HPDE6-E6E7 (cell line): ENCODE measurements at regions not wholly inside any gene's neighbourhood (a gene's known extent, or its start where the extent isn't known, plus 50 kb on each side); places are given as distances from the start of the nearest gene placed in this dataset.

ENCODE experiments used
- DNase-seq: peaks from one replicate; pipeline ENCODE4 v3.0.0; 2011; ENCODE audit warnings: missing footprints; ENCODE audit errors: extremely low spot score

DNA sequence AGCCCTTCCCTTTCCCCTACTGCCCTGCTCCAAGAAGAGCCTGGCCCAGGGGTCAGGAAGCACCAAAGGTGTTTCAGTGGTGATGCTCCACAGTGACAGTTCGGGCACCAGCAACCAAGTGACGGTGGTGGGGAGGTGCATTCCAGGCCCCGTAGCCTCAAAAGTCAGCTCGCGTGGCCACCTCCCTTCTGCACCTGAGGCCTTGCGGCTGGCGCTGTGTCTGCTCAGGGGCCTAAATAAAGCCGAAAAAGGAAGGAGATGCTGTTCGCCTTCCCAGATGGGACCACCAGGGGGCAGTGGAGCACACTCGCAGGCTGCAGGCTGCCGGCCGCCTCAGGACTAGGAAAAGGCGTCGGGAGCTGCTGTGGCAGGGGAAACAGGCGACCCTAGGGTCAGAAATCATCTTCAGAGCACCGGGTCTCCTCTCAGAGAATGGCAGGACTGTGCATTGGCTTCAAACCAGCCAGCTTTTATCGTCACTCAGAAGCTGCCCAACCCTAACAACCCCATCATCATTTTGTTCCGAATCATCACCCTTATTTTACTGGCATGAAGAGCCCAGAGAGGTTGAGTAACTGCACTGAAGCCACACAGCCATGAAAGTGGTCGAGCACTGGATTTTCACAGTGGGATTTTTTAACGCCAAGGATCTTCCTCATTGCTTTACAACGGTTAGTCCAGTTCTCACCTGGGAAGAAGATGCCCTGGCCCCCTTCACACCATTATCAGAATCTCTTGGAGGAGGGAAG, 213.0 kb upstream of the CELF4 start:
- peak; percentile 34 for DNase-seq

DNA sequence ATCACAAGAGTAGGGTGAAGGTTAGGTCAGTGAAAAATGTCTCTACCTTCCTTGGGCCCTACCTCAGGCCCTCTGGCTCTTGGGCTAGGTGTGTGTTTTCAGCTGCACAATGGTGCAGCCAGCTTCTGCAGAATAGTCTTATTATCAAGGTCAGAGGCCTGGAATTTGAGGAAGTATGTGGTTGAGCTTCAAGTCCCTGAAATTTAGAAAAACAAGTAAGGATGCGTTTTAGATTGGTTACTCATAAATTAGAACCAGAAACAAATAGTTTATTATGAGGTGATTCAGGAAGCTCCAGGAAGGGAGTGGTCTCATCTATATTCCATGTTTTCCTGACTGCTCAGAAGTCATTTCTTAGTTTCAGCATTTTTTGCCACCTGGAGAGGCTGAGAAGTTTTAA, 204.2 kb upstream of the CELF4 start:
- DNase-seq: no peak

DNA sequence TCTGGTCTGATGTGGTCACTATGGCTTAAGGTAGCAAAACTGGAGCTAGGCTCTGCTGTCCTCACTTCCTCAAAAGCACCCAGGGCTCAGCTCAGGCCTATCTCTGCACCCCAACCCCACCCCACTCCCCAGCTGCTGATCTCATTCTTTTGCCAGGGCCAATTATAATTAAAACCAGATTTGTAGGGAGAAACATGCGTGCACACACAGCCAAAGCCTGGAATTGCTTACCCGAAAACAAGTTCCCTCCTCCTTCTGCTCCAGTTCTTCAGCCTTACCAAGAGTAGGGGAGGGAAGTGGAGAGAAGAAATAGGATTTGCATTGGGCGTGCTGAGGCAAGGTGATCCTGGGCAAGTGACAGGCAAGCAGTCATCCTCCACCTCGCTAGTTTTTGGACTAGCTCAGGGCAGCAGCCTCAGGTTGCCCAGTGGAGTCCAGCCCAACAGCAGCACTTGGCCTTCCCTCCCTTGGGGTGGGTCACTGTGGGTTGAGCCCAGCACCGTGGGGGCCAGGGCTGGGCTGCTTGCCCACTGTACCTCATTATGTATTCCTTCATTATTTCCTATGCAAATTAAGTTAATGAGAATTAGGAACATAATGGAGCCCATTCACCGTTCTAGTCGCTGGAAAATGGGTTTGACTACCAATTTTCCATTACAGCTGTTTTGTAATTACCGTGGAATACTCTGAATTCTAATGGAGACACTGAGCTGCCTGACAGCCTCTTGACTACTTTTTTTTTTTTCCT, 199.1 kb upstream of the CELF4 start:
- no peak for DNase-seq

DNA sequence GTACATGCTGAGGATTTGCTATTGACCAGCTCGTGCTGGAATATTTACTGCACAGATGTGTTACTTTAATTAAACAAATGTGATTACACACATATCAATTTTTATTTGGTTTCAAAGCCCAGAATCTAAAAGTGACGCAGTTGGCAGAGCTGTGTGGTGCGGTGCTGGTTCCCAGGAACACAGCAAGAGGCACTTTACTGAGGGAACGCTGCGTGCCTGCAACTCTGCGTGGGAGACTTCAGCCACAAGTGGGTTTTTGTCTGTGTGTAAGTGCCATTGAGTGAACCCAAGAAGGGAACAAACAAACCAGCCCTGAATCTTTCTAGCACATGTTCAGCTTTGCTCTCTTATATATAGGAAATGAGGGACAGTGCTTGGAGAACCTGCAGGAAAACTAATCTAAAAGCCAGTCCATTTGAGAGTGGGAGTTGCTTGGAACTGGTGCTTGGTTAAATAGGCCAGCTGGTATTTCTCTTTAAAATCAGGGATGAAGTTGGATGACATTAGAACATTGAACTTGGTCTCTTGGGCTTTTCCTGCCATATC, 196.6 kb upstream of the CELF4 start:
- DNase-seq: no peak

DNA sequence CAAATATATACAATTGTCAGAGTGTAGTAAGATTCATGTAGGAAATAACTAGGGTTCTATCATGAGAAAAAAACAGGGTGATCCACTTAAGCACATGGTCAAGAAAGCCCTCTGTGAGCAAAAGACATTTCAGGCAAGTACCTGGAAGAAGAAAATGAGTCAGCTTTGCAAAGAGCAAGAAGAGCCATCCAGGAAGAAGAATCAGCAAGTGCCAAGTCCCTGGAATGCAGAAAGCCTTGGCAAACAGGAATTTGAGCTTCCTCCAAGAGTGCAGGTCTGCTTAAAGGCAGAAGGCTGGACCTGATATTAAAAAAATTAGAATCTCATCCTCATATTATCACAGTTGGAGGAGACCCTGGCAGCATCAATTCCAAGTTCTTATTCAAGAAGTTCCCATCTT, 188.5 kb upstream of the CELF4 start:
- DNase-seq: no peak

DNA sequence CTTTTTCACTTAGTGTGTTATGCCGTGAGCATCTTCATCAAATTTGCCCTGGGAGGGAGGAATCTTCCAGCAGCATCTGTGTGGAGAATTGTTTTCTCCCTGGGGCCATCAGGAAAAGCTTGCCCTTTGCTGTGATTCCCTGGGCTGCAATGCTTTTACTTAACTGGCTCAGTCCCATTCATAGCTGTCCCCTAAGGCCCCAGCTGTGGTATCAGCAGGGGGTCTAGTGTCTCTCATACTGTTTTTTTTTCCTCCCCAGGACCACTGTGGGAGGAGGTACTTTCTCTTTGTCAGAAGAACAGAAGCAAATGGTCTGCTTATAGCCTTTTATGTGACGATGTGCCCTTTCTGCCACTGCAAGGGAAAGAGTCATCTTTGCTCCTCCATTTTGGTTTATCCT, 176.8 kb upstream of the CELF4 start:
- no peak for DNase-seq

DNA sequence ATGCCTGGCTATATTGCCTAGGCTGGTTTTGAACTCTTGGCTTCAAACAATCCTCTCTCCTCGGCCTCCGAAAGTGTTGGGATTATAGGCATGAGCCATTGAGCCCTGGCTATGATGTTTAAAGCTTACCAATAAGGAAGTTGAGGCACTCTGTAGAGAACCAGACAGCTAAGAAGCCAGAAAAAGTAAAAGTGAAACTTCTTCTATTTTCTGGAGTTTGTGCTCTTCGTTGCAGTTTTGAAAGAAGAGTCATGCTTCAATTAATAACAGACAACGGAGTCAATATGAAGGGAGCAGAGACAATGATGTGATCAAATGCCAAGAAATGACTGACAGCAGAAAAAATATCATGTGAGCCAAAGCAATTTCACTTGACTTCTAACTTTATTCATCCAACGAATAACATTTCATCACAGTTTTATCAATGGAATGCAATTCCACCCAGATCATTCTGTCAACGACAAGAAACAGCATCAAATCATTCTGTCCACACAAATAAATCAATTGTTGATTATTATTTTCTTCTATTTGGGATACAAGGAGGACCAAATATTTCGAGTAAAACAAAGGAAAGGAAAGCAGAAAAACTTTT, 175.5 kb upstream of the CELF4 start:
- DNase-seq: no peak

DNA sequence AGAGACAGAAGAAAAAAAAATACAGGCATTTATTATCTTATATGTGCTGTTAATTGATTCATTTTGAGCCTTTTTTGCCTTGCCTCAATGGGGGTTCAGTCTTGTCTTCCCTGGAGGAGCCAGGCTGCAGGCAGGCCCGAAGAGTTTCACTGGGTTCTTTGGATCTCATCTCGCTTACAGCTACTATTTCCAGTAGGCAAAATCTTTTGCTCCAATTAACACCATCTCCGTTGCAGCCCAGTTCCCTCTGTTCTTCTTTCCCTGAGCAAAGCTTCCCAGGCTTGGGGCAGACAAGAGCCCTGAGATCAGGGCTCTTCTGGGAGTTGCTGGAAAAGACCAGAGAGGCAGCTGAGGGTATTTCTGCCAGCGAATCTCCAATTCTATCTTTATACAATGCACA, 168.8 kb upstream of the CELF4 start:
- DNase-seq: no peak

DNA sequence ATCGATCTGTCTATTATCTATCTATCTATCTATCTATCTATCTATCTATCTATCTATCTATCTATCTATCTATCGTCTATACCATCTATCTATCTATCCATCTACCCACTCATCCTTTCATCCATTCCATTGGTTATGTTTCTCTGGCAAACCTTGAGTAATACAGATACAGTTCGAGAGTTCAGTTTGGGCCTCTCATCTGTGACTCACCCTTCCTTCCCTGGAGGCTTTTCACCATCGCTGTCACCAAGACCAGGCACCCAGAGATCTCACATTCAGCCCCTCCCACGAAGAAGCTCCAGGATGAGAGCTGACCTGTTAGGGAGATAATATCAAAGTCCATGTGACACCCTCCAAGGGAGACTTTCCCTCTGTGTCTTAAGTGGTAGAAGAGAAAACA, 164.1 kb upstream of the CELF4 start:
- DNase-seq: no peak

DNA sequence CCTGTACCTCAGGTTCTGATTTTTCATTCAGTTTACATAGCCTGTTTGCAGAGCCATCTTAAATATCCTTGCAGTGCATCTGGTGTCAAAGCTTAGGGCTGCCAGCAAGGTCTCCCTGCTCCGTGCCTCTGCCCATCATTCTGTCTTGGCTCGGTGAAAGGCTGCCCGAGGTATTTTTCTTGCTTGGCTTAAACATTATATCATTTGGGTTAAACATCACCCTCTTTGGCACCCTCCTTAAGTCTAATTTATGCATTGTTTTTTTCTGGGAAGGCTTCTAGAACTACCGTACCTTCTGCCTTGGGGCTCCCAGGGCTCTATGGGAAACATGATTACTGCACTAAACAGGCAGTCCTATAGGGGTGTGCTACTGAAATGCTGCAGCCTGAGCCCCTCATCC, 158.6 kb upstream of the CELF4 start:
- DNase-seq: no peak

DNA sequence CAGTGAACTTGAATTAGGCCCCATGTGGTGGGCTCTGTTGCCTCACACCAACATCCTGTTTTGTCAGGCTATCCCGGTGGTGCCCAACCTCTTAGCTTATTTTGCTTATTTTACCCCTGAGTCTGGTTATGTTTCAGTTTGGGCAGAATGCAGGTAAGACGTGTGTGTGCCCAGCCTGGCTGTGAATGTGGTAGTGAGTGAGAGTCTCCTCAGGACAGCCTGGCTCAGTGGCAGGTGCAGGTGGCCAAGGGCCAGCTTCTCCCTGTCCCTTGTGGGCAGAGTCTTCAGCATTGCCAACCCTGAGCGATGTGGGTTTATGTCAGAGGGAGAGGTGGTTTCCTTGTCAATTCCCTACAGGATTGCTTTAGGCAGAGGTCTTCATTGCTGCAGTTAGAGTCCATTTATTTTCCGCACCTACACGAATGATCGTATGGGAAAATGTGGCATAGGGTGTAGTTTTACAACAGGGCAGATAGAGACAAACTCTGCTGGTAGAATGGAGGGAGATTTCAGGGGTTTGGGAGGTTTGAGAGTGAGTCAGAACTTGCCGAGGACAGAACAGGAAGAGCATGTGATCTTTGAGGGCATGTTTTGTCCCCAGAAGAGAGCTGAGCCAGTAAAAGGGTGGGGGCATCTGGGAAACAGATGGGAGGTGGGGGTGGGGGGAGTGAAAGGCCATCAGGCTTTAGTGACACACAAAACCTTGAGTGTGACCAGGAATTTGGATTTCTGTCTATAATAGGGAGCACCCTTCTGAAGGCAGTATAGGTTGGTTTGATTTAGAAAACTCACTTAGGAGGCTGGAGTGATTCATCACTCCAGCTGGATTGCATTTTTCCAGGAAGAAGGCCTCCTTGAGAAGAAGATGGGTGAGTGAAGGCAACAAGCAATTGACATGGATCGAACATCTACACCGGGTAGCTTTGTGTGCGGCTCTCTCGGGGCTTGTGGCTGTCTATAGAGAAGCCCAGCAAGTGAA, 156.2 kb upstream of the CELF4 start:
- no peak for DNase-seq

DNA sequence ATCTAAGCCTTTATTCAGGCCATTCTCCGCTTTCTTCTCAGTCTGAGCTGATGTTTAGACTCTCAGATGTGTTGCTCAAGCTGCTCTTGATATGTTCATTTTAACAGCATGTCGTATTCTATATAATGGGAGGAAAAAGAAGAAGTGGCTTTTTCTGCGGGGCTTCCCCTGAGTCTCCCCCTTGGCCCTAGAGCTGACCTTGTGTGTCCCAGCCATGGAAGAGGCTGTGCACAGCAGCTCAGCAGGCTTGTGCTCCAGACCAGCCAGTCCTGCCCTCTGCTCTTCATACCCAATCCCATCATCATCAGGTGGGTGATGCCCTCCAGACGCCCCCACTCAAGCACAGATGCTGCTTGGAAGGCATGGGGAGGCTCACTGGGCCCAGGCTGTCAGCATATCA, 155.1 kb upstream of the CELF4 start:
- DNase-seq: no peak

DNA sequence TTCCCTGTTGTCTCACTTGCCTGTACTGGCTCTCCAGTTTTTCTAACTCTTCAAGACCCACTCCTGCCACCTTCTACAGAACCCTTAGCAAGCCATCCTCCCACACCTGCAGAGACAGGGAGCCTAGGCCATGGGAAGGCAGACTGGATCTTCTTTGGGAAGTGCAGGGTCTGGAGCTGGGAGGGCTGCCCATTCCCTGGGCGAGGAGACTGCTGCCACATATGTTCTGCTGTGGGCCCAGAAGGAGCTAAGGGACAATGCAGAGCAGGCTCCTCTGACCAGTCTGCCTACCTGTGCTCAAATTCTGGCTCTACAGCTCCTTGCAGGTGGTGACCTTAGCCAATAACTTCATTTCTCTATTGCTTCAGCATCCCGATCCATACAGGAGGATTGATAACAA, 152.1 kb upstream of the CELF4 start:
- no peak for DNase-seq

DNA sequence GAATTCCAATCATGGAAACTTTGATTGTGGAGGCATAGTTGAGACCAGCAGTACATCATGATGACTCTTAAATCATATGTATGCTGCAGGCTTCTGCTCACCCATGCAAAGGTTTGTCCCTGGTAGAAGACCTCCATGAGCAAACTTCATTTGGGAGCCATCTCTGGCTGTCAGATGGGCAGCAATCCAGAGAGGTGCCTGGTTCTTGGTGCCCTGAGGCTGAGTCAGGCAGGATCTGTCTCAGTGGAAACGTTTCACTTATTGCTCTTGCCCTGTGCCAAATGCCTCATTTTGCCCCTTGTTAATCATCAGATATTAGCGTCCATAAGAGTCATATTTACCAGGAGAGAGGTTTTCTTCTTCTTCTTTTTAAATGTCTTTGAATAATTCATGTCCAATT, 151.5 kb upstream of the CELF4 start:
- DNase-seq: no peak

DNA sequence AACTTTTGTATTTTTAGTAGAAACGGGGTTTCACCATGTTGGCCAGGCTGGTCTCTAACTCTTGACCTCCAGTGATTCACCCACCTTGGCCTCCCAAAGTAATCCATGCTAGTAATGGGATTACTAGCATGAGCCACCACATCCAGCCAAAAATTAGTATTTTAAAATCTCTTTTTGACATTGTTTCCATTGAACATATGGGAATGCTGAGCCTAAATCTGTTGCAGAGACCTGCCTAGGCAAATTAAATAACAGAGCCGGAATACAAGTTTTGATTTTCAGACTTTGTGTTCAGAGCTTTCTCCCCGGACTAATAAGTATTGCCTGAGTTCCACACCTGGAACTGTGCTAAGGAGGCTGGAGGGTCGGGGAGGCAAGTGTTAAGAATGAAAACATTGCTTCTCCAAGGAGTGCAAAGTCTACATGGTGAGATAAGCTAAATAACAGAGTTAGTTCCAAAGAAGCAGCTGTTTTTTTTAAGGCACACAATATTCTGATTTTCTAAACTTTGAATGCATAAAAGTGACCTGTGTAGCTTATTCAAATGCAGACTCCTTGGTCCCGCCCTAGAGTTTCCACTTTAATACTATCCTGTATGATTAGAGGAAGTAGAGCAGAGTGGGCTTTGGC, 150.6 kb upstream of the CELF4 start:
- DNase-seq: no peak

DNA sequence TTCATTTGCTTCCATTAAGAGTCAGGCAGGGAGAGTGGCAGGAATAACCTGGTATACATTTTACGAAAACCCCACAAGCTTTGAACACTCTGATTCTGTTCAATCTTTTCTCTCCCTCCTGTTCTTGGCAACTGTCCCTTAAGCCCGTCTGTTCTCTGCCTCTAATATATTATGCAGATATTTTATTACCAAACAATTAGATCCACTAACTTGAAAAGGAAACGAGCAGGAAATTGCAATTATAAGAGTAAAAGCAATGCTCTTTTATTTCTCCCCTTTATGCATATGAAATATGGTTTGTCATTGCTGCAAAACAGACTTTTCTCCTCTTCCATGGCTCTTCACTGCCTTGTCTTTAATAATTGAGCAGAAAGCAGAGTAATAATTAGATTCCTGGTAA, 149.1 kb upstream of the CELF4 start:
- no peak for DNase-seq

DNA sequence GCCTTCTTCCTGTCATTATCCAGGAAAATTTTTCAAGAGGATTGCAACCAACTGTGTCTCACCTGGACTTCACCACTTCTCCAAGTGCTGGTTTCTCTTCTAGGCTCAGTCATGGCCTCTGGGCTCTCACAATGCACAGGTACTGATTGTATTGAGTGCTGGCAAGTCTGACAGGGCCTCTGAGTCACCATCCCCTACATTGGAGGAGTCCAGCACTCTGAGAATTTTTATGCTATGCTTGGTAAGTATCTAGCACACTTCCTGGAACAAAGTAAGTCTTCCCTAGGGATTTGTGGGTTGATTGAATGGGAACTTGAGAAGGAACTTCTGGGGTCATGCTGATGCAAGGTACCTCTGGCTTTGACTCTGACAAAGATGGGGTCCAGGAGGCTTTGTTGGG, 147.2 kb upstream of the CELF4 start:
- no peak for DNase-seq

DNA sequence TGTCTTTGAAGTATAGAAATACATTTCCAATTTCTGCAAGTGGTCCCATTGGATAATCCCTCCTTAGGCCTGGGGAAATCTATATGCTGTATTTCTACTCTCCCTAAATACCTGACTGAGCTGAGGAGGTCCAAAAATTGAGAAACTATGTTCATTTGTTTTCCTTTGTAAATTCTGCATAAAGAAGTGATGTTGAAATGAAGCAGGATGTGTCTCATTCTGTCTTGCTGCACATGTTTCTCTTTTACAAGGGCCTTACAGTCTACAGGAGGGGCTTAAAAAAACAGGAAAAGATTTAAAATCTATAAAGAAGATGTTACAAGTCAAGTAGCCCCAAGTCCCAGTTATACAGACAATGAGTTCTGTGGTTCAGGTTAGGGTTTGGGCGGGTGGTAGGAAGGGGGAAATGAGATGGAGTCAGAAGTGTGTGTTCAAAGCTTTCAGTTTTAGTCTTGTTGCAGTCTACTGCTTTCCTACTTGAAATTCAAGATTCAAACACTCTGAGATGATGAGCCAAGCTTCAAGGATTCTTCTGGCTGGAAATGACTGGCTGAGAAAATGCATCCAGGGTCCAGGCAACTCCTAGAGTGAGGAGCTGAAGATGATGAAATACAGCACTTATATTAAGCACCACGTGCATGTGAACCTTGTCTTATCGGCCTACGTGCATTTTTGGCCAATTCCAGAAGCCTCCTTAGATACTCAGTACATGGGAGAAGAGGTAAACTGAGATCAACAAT, 146.3 kb upstream of the CELF4 start:
- no peak for DNase-seq

DNA sequence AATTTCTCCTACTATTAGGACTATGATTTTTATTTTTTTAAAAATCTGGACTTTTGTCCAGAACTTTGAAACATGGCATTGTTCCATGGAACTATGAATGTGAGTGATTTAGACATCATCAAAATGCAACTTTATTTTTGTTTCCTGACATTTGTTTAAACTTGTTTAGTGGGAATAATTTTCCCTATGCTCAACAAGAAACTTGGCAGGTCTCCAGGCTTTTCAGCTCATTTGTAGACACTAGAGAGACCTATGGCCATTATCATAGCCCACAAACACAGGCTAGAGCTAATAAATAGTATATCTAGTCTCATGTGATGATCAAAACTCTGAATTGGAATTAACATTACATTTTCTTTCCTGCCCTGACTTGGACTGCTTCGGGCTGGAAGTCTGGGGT, 145.1 kb upstream of the CELF4 start:
- DNase-seq: no peak

DNA sequence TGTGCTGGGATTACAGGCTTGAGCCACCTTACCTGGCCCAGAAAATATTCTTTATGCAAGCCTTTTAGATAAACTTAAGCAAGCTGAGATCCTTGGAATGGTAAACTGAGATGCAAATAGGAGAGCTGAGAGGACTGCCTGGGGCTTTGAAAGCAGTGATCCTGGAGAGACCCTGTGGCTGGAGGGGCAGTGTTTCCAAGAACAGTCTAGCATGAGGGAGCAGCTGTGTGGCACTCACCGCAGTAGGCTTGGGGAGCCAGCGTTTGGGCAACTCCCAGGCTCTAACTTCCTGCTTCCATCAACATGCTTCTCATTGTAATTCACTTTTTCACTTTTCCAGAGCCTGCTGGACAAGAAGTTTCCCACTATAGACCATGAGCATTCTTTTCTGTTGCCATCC, 144.1 kb upstream of the CELF4 start:
- no peak for DNase-seq

DNA sequence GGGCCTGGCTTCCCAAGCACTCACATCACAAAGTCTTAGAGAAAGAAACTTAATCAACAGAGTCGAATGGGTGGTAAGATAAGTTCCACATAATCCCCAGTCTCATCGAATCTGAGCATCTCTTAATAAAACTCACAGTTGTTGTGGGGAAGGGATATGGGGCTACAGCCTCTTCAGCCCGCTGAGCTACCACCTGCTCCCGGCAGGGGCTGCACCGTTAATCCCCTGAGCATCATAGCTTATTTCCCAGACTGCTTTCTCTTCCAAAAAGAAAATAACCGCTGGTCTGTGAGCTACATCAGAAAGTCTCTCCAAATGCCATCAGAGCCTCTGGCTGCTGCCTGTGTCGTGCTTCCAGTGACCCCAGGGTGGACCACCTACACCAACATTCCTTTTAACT, 139.4 kb upstream of the CELF4 start:
- DNase-seq: no peak
